Epithelial cell of prostate (primary cell): ENCODE measurements at regions not wholly inside any gene's neighbourhood (a gene's known extent, or its start where the extent isn't known, plus 50 kb on each side); places are given as distances from the start of the nearest gene placed in this dataset.

Experiments
- DNase-seq: peaks from one replicate; pipeline ENCODE4 v3.0.0-alpha.2; 2011; ENCODE audit warnings: low read depth, low spot score
- H3K27ac ChIP-seq: fragments of 450-650 bp; 2 replicates; pipeline ENCODE4 v1.5.1; 2017; ENCODE audit warnings: mild to moderate bottlenecking

- DNase-seq: no peak
- H3K27ac ChIP-seq: no peak overlapping the region
Measured at GRCh38 chr6:115360602-115361325, 699.9 kb downstream of the FRK start.

GRCh38 chr6:115358616-115359015 is 702.1 kb downstream of the FRK start:
- no peak overlapping the region for H3K27ac ChIP-seq
- no peak for DNase-seq

- H3K27ac ChIP-seq: no peak overlapping the region
- DNase-seq: no peak
Measured at GRCh38 chr6:115356371-115356770, 704.3 kb downstream of the FRK start.

- H3K27ac ChIP-seq: no peak overlapping the region
- DNase-seq: peak; percentile 60
Measured at GRCh38 chr6:115323001-115323400, 737.7 kb downstream of the FRK start.

- DNase-seq: no peak
Measured at GRCh38 chr6:115319823-115320222, 740.9 kb downstream of the FRK start.

GRCh38 chr6:115310156-115310555 is 750.5 kb downstream of the FRK start:
- H3K27ac ChIP-seq: no peak overlapping the region
- DNase-seq: no peak

More at GRCh38 chr6:115319823-115320222, 740.9 kb downstream of the FRK start:
- H3K27ac ChIP-seq: no peak overlapping the region

GRCh38 chr6:115302731-115303130 is 758.0 kb downstream of the FRK start:
- no peak for DNase-seq
- no peak overlapping the region for H3K27ac ChIP-seq

GRCh38 chr6:115287467-115287866 is 773.2 kb downstream of the FRK start:
- DNase-seq: no peak
- no peak overlapping the region for H3K27ac ChIP-seq

GRCh38 chr6:115276881-115277565 is 783.7 kb downstream of the FRK start:
- no peak for DNase-seq

GRCh38 chr6:115272311-115272710 is 788.4 kb downstream of the FRK start:
- no peak overlapping the region for H3K27ac ChIP-seq
- no peak for DNase-seq

More at GRCh38 chr6:115276881-115277565, 783.7 kb downstream of the FRK start:
- no peak overlapping the region for H3K27ac ChIP-seq

- H3K27ac ChIP-seq: no peak overlapping the region
- no peak for DNase-seq
Measured at GRCh38 chr6:115271434-115271833, 789.3 kb downstream of the FRK start.

- no peak overlapping the region for H3K27ac ChIP-seq
- no peak for DNase-seq
Measured at GRCh38 chr6:115270953-115271352, 789.7 kb downstream of the FRK start.

GRCh38 chr6:115241373-115241772 is 819.3 kb downstream of the FRK start:
- DNase-seq: no peak
- H3K27ac ChIP-seq: no peak overlapping the region

- no peak for DNase-seq
- no peak overlapping the region for H3K27ac ChIP-seq
Measured at GRCh38 chr6:115221198-115221597, 839.5 kb downstream of the FRK start.

GRCh38 chr6:115220551-115221159 is 840.0 kb downstream of the FRK start:
- no peak overlapping the region for H3K27ac ChIP-seq
- no peak for DNase-seq

- DNase-seq: no peak
- H3K27ac ChIP-seq: no peak overlapping the region
Measured at GRCh38 chr6:115219645-115220044, 841.0 kb downstream of the FRK start.

GRCh38 chr6:115216835-115217234 is 843.9 kb downstream of the FRK start:
- no peak for DNase-seq
- no peak overlapping the region for H3K27ac ChIP-seq

GRCh38 chr6:115214283-115214682 is 846.4 kb downstream of the FRK start:
- no peak for DNase-seq
- H3K27ac ChIP-seq: no peak overlapping the region

- no peak overlapping the region for H3K27ac ChIP-seq
Measured at GRCh38 chr6:115203381-115203780, 857.3 kb downstream of the FRK start.

GRCh38 chr6:115194981-115195638 is 852.3 kb upstream of the HS3ST5 start:
- no peak for DNase-seq
- no peak overlapping the region for H3K27ac ChIP-seq

More at GRCh38 chr6:115203381-115203780, 857.3 kb downstream of the FRK start:
- no peak for DNase-seq

GRCh38 chr6:115191989-115192388 is 849.2 kb upstream of the HS3ST5 start:
- DNase-seq: no peak
- no peak overlapping the region for H3K27ac ChIP-seq
